ENCODE measurements at regions not wholly inside any gene's neighbourhood (a gene's known extent, or its start where the extent isn't known, plus 50 kb on each side); places are given as distances from the start of the nearest gene placed in this dataset.

DNA sequence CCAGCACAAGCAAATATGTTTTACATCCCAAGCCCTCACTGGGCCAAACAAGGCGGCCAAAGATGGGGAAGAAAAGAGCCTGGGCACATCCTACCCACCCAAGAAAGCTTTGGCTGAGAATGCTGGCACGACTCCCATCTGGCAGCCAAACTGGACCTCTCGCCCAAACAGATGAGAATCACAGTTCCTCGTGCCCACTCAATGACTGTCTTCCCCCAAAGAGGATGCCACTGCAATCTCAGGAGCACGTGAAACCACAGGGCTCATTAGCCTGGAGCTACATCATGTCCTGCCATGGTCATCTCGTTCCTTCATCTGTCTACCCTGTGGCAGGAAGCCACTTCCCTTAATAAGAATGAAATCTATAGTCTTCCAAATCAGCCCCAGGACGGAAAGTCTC lies 536.8 kb downstream of the BNC2 start:
- H3K4me3 ChIP-seq (replicated peaks; ENCODE audit: low read depth, low read length) = no peak overlapping the region
- TF ChIP-seq, protein P1, sequence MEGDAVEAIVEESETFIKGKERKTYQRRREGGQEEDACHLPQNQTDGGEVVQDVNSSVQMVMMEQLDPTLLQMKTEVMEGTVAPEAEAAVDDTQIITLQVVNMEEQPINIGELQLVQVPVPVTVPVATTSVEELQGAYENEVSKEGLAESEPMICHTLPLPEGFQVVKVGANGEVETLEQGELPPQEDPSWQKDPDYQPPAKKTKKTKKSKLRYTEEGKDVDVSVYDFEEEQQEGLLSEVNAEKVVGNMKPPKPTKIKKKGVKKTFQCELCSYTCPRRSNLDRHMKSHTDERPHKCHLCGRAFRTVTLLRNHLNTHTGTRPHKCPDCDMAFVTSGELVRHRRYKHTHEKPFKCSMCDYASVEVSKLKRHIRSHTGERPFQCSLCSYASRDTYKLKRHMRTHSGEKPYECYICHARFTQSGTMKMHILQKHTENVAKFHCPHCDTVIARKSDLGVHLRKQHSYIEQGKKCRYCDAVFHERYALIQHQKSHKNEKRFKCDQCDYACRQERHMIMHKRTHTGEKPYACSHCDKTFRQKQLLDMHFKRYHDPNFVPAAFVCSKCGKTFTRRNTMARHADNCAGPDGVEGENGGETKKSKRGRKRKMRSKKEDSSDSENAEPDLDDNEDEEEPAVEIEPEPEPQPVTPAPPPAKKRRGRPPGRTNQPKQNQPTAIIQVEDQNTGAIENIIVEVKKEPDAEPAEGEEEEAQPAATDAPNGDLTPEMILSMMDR (IDR thresholded peaks at IDR 0.05; ENCODE audit: low read depth, low read length, missing control alignments) = no peak
- DNase-seq (ENCODE audit: extremely low read depth, low read depth) = no peak

DNA sequence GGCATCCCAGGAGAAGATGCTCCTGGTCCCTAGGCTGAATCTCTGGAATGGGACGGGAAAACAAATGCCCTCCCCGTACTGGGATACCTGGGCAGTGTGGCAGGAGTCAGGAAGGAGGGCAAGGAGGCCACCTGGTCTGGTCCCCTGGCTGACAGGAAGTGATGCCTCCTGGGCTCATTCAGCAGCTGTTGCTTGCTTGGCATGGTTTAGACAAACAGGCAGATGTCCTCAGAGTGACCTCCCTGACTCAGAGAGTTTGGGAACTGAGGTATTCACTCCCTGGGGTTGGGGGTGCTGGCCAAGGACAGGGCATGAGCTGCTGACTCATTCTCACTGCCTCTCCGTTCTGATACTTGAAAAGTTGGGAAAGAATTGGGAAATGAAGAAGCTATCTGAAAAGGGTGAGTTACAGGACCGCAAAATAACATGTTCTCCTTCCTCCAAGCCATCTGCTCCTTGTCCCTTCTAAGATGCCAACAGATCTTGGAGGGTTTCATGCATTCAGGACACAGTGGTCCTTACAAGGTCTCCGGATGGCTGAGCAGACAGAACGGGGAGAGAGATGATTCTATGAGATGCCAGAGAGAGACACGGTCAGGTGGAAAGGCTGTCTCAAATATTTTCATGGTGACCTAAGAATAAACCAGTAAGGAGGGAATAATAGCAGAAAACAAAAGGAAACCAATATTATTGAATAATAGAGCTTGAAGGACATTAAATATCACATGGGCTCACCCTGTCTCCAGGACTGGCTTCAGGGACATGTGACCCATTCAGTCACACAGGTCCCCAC lies 534.5 kb downstream of the BNC2 start:
- TF ChIP-seq, protein P1 (IDR thresholded peaks at IDR 0.05; ENCODE audit: low read depth, low read length, missing control alignments) = no peak
- peak; percentile 69 for DNase-seq (ENCODE audit: extremely low read depth, low read depth)
- no peak overlapping the region for H3K4me3 ChIP-seq (replicated peaks; ENCODE audit: low read depth, low read length)

DNA sequence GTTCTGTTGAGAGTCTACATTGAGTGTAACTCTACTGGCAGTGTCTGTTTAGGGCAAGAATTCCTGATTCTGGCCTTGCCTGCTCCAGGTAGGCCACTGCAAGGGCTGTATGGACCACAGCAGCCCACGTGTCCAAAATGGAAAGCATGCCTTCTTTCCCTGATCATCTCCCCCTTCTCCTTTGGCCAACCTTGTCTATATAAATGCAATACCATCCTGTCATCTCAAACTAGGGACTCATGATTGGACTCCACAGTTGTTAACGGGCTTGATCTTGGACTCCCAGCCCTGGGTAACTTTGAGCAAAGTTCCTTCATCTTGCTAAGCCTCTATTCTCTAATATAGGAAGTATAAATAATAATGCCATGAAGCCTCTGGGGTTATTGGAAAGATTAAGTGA lies 533.6 kb downstream of the BNC2 start:
- TF ChIP-seq, protein P1 (IDR thresholded peaks at IDR 0.05; ENCODE audit: low read depth, low read length, missing control alignments) = no peak
- no peak overlapping the region for H3K4me3 ChIP-seq (replicated peaks; ENCODE audit: low read depth, low read length)
- no peak for DNase-seq (ENCODE audit: extremely low read depth, low read depth)

DNA sequence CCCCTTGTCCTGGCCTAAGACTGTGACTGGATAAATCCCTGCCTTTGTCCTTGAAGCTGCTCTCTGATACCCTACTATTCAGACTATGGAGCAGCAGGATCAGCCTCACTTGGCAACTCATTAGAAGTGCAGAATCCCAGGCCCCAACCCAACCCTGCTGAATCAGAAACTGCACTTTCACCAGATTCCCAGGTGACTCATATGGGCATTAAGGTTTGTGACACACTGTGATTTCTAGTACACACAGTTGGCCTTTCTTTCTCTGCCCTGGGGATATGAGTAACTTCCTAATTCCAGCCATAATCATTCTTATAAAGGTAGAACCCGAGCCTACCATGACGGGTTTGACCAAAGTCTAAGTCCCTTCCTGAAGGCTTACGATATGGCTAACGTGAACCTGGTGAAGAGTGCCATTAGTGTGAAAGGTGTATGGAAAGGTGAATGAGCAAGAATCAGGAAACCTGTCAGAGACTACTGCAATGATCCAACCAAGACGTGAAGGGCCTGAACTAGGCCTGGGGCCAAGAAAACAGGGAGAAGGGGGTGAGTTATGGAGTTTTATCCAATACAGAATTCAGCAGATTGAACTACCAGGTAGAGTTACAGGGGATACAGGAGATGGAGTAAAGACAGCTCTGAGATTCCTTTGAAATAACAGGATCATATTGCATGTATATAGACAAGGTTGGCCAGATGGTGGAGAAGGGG lies 533.0 kb downstream of the BNC2 start:
- no peak overlapping the region for H3K4me3 ChIP-seq (replicated peaks; ENCODE audit: low read depth, low read length)
- TF ChIP-seq, protein P1 (IDR thresholded peaks at IDR 0.05; ENCODE audit: low read depth, low read length, missing control alignments) = no peak
- DNase-seq (ENCODE audit: extremely low read depth, low read depth) = peak; percentile 32

DNA sequence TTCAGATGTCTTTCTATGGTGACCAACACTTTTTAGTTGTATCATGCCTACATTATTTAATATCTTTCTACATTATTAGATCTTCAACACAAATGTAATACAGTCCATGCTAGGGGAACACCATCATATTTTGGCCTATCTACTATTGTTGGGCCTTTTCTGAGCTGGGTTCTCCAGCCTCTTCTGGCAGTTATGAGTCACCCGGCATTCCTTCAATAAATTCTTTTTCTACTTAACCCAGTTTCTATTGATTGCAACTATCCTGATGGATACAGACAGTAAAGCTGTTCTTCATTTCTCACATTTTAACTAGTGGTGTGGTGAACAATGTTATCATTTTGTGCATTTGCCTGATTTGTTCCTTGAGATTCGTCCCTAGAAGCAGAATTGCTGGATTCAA lies 529.3 kb downstream of the BNC2 start:
- H3K4me3 ChIP-seq (replicated peaks; ENCODE audit: low read depth, low read length) = no peak overlapping the region
- no peak for DNase-seq (ENCODE audit: extremely low read depth, low read depth)
- TF ChIP-seq, protein P1 (IDR thresholded peaks at IDR 0.05; ENCODE audit: low read depth, low read length, missing control alignments) = no peak

DNA sequence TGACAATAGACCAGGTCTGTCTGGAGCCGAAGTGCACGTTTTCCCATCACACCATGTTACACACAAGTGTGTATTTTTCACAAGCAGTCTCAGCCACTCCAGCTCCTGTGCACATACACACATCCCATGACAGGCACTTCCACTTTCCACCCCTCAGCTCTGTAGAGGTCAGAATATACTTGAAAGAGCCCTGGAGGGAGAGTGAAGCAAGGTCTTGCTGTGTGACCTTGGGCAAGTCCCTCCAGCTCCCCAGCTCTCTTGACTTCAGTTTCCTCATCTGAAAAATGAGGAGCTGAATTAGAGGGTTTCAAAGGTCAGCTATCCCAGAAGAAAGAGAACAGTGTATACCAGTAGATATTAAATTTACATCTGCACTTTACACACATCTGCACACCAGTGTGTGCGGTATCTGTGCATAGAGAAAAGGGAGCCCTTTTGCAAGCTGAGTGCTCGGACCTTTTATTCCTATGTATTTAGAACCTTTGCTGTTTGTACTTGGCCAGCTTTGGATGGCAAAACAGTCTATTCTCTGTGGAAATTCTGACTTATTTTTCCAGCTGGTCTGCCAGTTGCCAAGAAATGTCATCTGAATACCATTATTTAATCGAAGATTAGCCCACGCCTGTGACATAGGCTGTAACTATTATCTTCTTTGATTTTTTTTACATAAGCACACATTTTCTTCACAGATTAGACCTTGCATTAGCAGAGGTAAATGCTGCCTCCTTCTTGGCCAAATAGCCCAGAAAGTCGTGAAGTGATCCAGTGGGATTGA lies 528.0 kb downstream of the BNC2 start:
- TF ChIP-seq, protein P1 (IDR thresholded peaks at IDR 0.05; ENCODE audit: low read depth, low read length, missing control alignments) = no peak
- no peak for DNase-seq (ENCODE audit: extremely low read depth, low read depth)
- H3K4me3 ChIP-seq (replicated peaks; ENCODE audit: low read depth, low read length) = no peak overlapping the region
